Caco-2 (cell line): ENCODE measurements at regions not wholly inside any gene's neighbourhood (a gene's known extent, or its start where the extent isn't known, plus 50 kb on each side); places are given as distances from the start of the nearest gene placed in this dataset.
A peak's percentile ranks its signal among the peaks of the same experiment; 100 is the strongest.

ENCODE experiments used
- BruUV-seq: library from RNA; stranded (reverse); fragments of 400-500 nt; replicated peaks from 2 replicates; lab custom pipeline; 2021; lab: Mats Ljungman, UMichigan
- CTCF ChIA-PET: fragments of 300-600 bp; sonication (Branson Sonifier 250); formaldehyde crosslinking; loops from one replicate; lab custom pipeline; 2022; ENCODE audit warnings: antibody characterized with exemption; lab: Charles Lee
- POLR2A ChIA-PET: fragments of 300-600 bp; sonication (Branson Sonifier 250); formaldehyde crosslinking; loops from one replicate; lab custom pipeline; 2022; ENCODE audit warnings: antibody characterized with exemption; lab: Charles Lee
- DNase-seq, 2 experiments: peaks; one replicate each; pipeline versions ENCODE4 v3.0.0 to v3.0.0-alpha.2; 2020 to 2022
- H3K27me3 ChIP-seq: replicated peaks from 2 replicates; pipeline ENCODE4 v1.6.0; 2011; ENCODE audit warnings: low read length; ENCODE audit not compliant: control insufficient read depth, insufficient read depth
- H3K36me3 ChIP-seq: 2 replicates; pipeline ENCODE4 v1.5.1; 2011; ENCODE audit warnings: low read length; ENCODE audit not compliant: control insufficient read depth, insufficient read depth
- H3K4me1 ChIP-seq: fragments of 250-450 bp; sonication (Bioruptor Pico); 2 replicates; pipeline ENCODE4 v1.5.1; 2020; ENCODE audit warnings: mild to moderate bottlenecking
- H3K4me3 ChIP-seq: 2 replicates; pipeline ENCODE4 v1.5.1; 2011; ENCODE audit warnings: low read depth, mild to moderate bottlenecking, control low read depth, low read length
- H3K9me3 ChIP-seq: fragments of 250-450 bp; sonication (Bioruptor Pico); 2 replicates; pipeline ENCODE4 v1.5.1; 2020; ENCODE audit warnings: mild to moderate bottlenecking, moderate library complexity
- H3K27ac Mint-ChIP-seq: one replicate; pipeline ENCODE4 v1.8.0; 2022; ENCODE audit warnings: mixed read lengths; ENCODE audit not compliant: unreplicated experiment
- H3K27me3 Mint-ChIP-seq: one replicate; pipeline ENCODE4 v1.8.0; 2022; ENCODE audit warnings: mixed read lengths; ENCODE audit not compliant: insufficient read depth, unreplicated experiment
- H3K36me3 Mint-ChIP-seq: one replicate; pipeline ENCODE4 v1.8.0; 2022; ENCODE audit warnings: mild to moderate bottlenecking, mixed read lengths; ENCODE audit not compliant: insufficient read depth, unreplicated experiment
- H3K4me1 Mint-ChIP-seq: one replicate; pipeline ENCODE4 v1.8.0; 2022; ENCODE audit warnings: low read depth, mixed read lengths; ENCODE audit not compliant: unreplicated experiment
- H3K4me3 Mint-ChIP-seq: one replicate; pipeline ENCODE4 v1.8.0; 2022; ENCODE audit warnings: mild to moderate bottlenecking, moderate library complexity, mixed read lengths; ENCODE audit not compliant: unreplicated experiment
- H3K9me3 Mint-ChIP-seq: one replicate; pipeline ENCODE4 v1.8.0; 2022; ENCODE audit warnings: mixed read lengths; ENCODE audit not compliant: unreplicated experiment
- CTCF ChIP-seq, 2 experiments: fragments of 200-600 bp in 1 of 2; IDR thresholded peaks; 1 replicate in 1 of 2; 2 replicates in 1 of 2; pipeline versions ENCODE4 v1.5.1 to v1.8.0; 2011 to 2022; ENCODE audit warnings: antibody characterized with exemption in 1 of 2, control low read depth in 1 of 2, inconsistent platforms in 1 of 2, low read depth in 1 of 2, low read length in 1 of 2, mild to moderate bottlenecking in 1 of 2, moderate library complexity in 1 of 2; ENCODE audit not compliant: insufficient read depth in 1 of 2, severe bottlenecking in 1 of 2, unreplicated experiment in 1 of 2
- intact Hi-C: fragments of 100-400 bp; cut with micrococcal nuclease; formaldehyde crosslinking; loops from one replicate; pipeline ENCODE4 v1.10.0; 2022; ENCODE audit not compliant: unreplicated experiment

- Histone ChIP-seq H3K9me3 (no peaks in the 10 kb centered on the region), H3K4me3 (no peak overlapping the region), H3K27me3 (no peaks in the 10 kb centered on the region), H3K36me3 (no peaks in the 10 kb centered on the region), H3K4me1 (no peaks in the 10 kb centered on the region)
- Mint-ChIP-seq H3K36me3 (no peaks in the 10 kb centered on the region), H3K27ac (no peak overlapping the region), H3K4me3 (no peak overlapping the region), H3K4me1 (no peaks in the 10 kb centered on the region), H3K9me3 (no peaks in the 10 kb centered on the region), H3K27me3 (no peaks in the 10 kb centered on the region)
- no peak for TF ChIP-seq CTCF (IDR thresholded peaks at IDR 0.05; ENCODE audit: insufficient read depth in 1 of 2, low read depth in 1 of 2, low read length in 1 of 2, severe bottlenecking in 1 of 2, unreplicated experiment in 1 of 2)
- peak; percentile 15 to 40 for DNase-seq
- ChIA-PET CTCF (no interaction called here), POLR2A (no interaction called here)
- intact Hi-C loops: no loop called here
- BruUV-seq: no TSS peak
These were observed 64.2 kb upstream of the NHSL2 start for GRCh38 chrX:71846429-71846828.

- no peaks in the 10 kb centered on the region for H3K9me3 Mint-ChIP-seq
- POLR2A ChIA-PET: no interaction called here
- DNase-seq: no peak
- Histone ChIP-seq H3K27me3 (no peaks in the 10 kb centered on the region), H3K4me1 (no peaks in the 10 kb centered on the region), H3K36me3 (no peaks in the 10 kb centered on the region), H3K4me3 (no peak overlapping the region), H3K9me3 (no peaks in the 10 kb centered on the region)
- no peaks in the 10 kb centered on the region for H3K4me1 Mint-ChIP-seq
- intact Hi-C loops: no loop called here
- peaks cover 2% of the 10 kb centered on the region for H3K27me3 Mint-ChIP-seq
- no peak overlapping the region for H3K4me3 Mint-ChIP-seq
- CTCF ChIA-PET: no interaction called here
- BruUV-seq: no TSS peak
- H3K36me3 Mint-ChIP-seq: no peaks in the 10 kb centered on the region
- no peak overlapping the region for H3K27ac Mint-ChIP-seq
- TF ChIP-seq CTCF (IDR thresholded peaks at IDR 0.05; ENCODE audit: insufficient read depth in 1 of 2, low read depth in 1 of 2, low read length in 1 of 2, severe bottlenecking in 1 of 2, unreplicated experiment in 1 of 2): no peak
These were observed 58.5 kb upstream of the NHSL2 start for GRCh38 chrX:71852182-71852581.

GRCh38 chrX:71859637-71860036 lies 51.0 kb upstream of the NHSL2 start:
- Mint-ChIP-seq H3K9me3 (no peaks in the 10 kb centered on the region), H3K27ac (no peak overlapping the region), H3K36me3 (no peaks in the 10 kb centered on the region), H3K4me3 (no peak overlapping the region), H3K4me1 (no peaks in the 10 kb centered on the region), H3K27me3 (peaks cover 5% of the 10 kb centered on the region)
- Histone ChIP-seq H3K4me1 (no peaks in the 10 kb centered on the region), H3K27me3 (no peaks in the 10 kb centered on the region), H3K4me3 (no peak overlapping the region), H3K36me3 (no peaks in the 10 kb centered on the region), H3K9me3 (no peaks in the 10 kb centered on the region)
- intact Hi-C loops: no loop called here
- peak in 1 of 2 experiments; percentile 42 for DNase-seq
- ChIA-PET CTCF (interaction anchor here (0.8 kb wide), 2 partner anchors 112 to 189 kb away, joined by 3 read pairs; no protein-coding TSS in a partner anchor), POLR2A (no interaction called here)
- TF ChIP-seq CTCF (IDR thresholded peaks at IDR 0.05; ENCODE audit: insufficient read depth in 1 of 2, low read depth in 1 of 2, low read length in 1 of 2, severe bottlenecking in 1 of 2, unreplicated experiment in 1 of 2): peak; percentile 24 to 46
- no TSS peak for BruUV-seq
